ENCODE measurements at regions not wholly inside any gene's neighbourhood (a gene's known extent, or its start where the extent isn't known, plus 50 kb on each side); places are given as distances from the start of the nearest gene placed in this dataset.
A peak's percentile ranks its signal among the peaks of the same experiment; 100 is the strongest.

GRCh38 chr1:194289569-194290266, 1103.3 kb upstream of the B3GALT2 start:
- DNase-seq, result peak; percentile 30

- DNase-seq, result no peak
Measured at GRCh38 chr1:194288238-194288637, 1101.8 kb upstream of the B3GALT2 start.

- no peak for DNase-seq
Measured at GRCh38 chr1:194281376-194281775, 1095.0 kb upstream of the B3GALT2 start.

GRCh38 chr1:194280463-194280862, 1094.0 kb upstream of the B3GALT2 start:
- no peak for DNase-seq

GRCh38 chr1:194279975-194280374, 1093.6 kb upstream of the B3GALT2 start:
- DNase-seq, result no peak

- no peak for DNase-seq
Measured at GRCh38 chr1:194277927-194278326, 1091.5 kb upstream of the B3GALT2 start.

- no peak for DNase-seq
Measured at GRCh38 chr1:194273660-194274059, 1087.2 kb upstream of the B3GALT2 start.

GRCh38 chr1:194268839-194269238, 1082.4 kb upstream of the B3GALT2 start:
- DNase-seq, result no peak

- DNase-seq, result no peak
Measured at GRCh38 chr1:194267021-194267420, 1080.6 kb upstream of the B3GALT2 start.

- DNase-seq, result no peak
Measured at GRCh38 chr1:194256010-194256409, 1069.6 kb upstream of the B3GALT2 start.

- no peak for DNase-seq
Measured at GRCh38 chr1:194252199-194252598, 1065.8 kb upstream of the B3GALT2 start.

- no peak for DNase-seq
Measured at GRCh38 chr1:194241215-194241614, 1054.8 kb upstream of the B3GALT2 start.

- no peak for DNase-seq
Measured at GRCh38 chr1:194233069-194233468, 1046.7 kb upstream of the B3GALT2 start.

GRCh38 chr1:194230351-194231144, 1044.1 kb upstream of the B3GALT2 start:
- DNase-seq, result no peak

- no peak for DNase-seq
Measured at GRCh38 chr1:194228427-194228826, 1042.0 kb upstream of the B3GALT2 start.

- DNase-seq, result no peak
Measured at GRCh38 chr1:194227161-194227560, 1040.7 kb upstream of the B3GALT2 start.

GRCh38 chr1:194225821-194226220, 1039.4 kb upstream of the B3GALT2 start:
- DNase-seq, result no peak

- no peak for DNase-seq
Measured at GRCh38 chr1:194223596-194223995, 1037.2 kb upstream of the B3GALT2 start.

- DNase-seq, result no peak
Measured at GRCh38 chr1:194215448-194215847, 1029.0 kb upstream of the B3GALT2 start.

GRCh38 chr1:194214735-194215134, 1028.3 kb upstream of the B3GALT2 start:
- DNase-seq, result no peak

GRCh38 chr1:194209920-194210319, 1023.5 kb upstream of the B3GALT2 start:
- DNase-seq, result no peak

- no peak for DNase-seq
Measured at GRCh38 chr1:194208674-194209073, 1022.3 kb upstream of the B3GALT2 start.

- DNase-seq, result no peak
Measured at GRCh38 chr1:194196562-194196961, 1010.1 kb upstream of the B3GALT2 start.

GRCh38 chr1:194194724-194195123, 1008.3 kb upstream of the B3GALT2 start:
- DNase-seq, result no peak
